SK-N-SH (cell line): ENCODE measurements at regions not wholly inside any gene's neighbourhood (a gene's known extent, or its start where the extent isn't known, plus 50 kb on each side); places are given as distances from the start of the nearest gene placed in this dataset.

Experiments used
- CTCF ChIA-PET: fragments of 300-600, 350-600 bp; formaldehyde crosslinking; extraction: SDS; loops from one replicate; lab custom pipeline; 2021; lab: Yijun Ruan, JAX
- POLR2A ChIA-PET: fragments of 350-600 bp; sonication (Branson Sonifier 250); formaldehyde crosslinking; extraction: SDS; loops from one replicate; lab custom pipeline; 2020; ENCODE audit warnings: antibody characterized with exemption, inconsistent platforms; lab: Yijun Ruan, JAX
- DNase-seq: peaks from one replicate; pipeline ENCODE4 v3.0.0; 2012
- H2AFZ ChIP-seq: fragments of 200-600 bp; sonication (generic); 2 replicates; pipeline ENCODE4 v1.8.1; 2016; ENCODE audit warnings: antibody characterized with exemption, mild to moderate bottlenecking, low read depth
- H3F3A ChIP-seq: fragments of 200-600 bp; sonication (generic); replicated peaks from 2 replicates; pipeline ENCODE3; 2016; ENCODE audit warnings: antibody characterized with exemption, mild to moderate bottlenecking; ENCODE audit not compliant: insufficient read depth
- H3K27ac ChIP-seq, 2 experiments: fragments of 200-500 bp in 1 of 2; fragments of 200-600 bp in 1 of 2; sonication (Bioruptor generic) in 1 of 2; sonication (generic), shearing (Covaris generic) in 1 of 2; 2 replicates each; pipeline versions ENCODE4 v1.5.1 to v1.6.1; 2014 to 2016; ENCODE audit warnings: low read depth in 2 of 2, inconsistent platforms in 1 of 2, low read length in 1 of 2, mild to moderate bottlenecking in 1 of 2, mixed read lengths in 1 of 2
- H3K27me3 ChIP-seq: fragments of 200-600 bp; sonication (generic), shearing (Covaris generic); 2 replicates; pipeline ENCODE4 v1.6.1; 2016; ENCODE audit warnings: mixed run types; ENCODE audit not compliant: insufficient read depth
- H3K36me3 ChIP-seq, 2 experiments: fragments of 200-500 bp in 1 of 2; fragments of 200-600 bp in 1 of 2; sonication (Bioruptor generic) in 1 of 2; sonication (generic) in 1 of 2; replicated peaks in 1 of 2; 2 replicates each; pipeline versions ENCODE3 to v1.5.1; 2014 to 2016; ENCODE audit warnings: low read length in 1 of 2, mild to moderate bottlenecking in 1 of 2; ENCODE audit not compliant: insufficient read depth in 2 of 2, control insufficient read depth in 1 of 2
- H3K4me1 ChIP-seq, 2 experiments: fragments of 200-500 bp in 1 of 2; fragments of 200-600 bp in 1 of 2; sonication (Bioruptor generic) in 1 of 2; sonication (generic), shearing (Covaris generic) in 1 of 2; 2 replicates each; pipeline versions ENCODE4 v1.5.1 to v1.6.1; 2014 to 2016; ENCODE audit warnings: low read depth in 1 of 2, low read length in 1 of 2, mixed run types in 1 of 2; ENCODE audit not compliant: insufficient read depth in 2 of 2, control insufficient read depth in 1 of 2
- H3K4me2 ChIP-seq: fragments of 200-600 bp; sonication (generic), shearing (Covaris generic); 2 replicates; pipeline ENCODE4 v1.6.1; 2017; ENCODE audit warnings: mixed run types
- H3K4me3 ChIP-seq, 2 experiments: fragments of 200-500 bp in 1 of 2; fragments of 200-600 bp in 1 of 2; sonication (Bioruptor generic) in 1 of 2; sonication (generic), shearing (Covaris generic) in 1 of 2; 2 replicates each; pipeline versions ENCODE4 v1.5.1 to v1.8.1; 2014 to 2016; ENCODE audit warnings: low read depth in 2 of 2, inconsistent platforms in 1 of 2, low read length in 1 of 2, mild to moderate bottlenecking in 1 of 2, mixed read lengths in 1 of 2, moderate library complexity in 1 of 2
- H3K79me2 ChIP-seq: fragments of 200-600 bp; sonication (generic); 2 replicates; pipeline ENCODE4 v1.8.1; 2017; ENCODE audit warnings: mild to moderate bottlenecking; ENCODE audit not compliant: insufficient read depth
- H3K9ac ChIP-seq: fragments of 200-600 bp; sonication (generic); 2 replicates; pipeline ENCODE4 v1.6.1; 2017; ENCODE audit warnings: mixed run types
- H3K9me2 ChIP-seq: fragments of 200-600 bp; sonication (generic); 2 replicates; pipeline ENCODE4 v1.6.1; 2017; ENCODE audit warnings: mixed run types
- H3K9me3 ChIP-seq: fragments of 200-600 bp; sonication (generic); 2 replicates; pipeline ENCODE4 v1.6.1; 2017; ENCODE audit warnings: mixed run types, mild to moderate bottlenecking, moderate library complexity
- H4K20me1 ChIP-seq: fragments of 200-600 bp; sonication (generic); 2 replicates; pipeline ENCODE4 v1.6.1; 2017; ENCODE audit warnings: mild to moderate bottlenecking, mixed run types; ENCODE audit not compliant: insufficient read depth
- CHD2 ChIP-seq: fragments of 150-350 bp; IDR thresholded peaks from 2 replicates; pipeline ENCODE4 v1.6.1; 2018; ENCODE audit warnings: low read length; ENCODE audit not compliant: partially characterized antibody
- ELF1 ChIP-seq: IDR thresholded peaks from 2 replicates; pipeline ENCODE4 v1.4.0; 2012
- FOSL2 ChIP-seq: IDR thresholded peaks from 2 replicates; pipeline ENCODE4 v1.4.0; 2012; ENCODE audit warnings: low read depth, mild to moderate bottlenecking, moderate library complexity, borderline replicate concordance
- FOXJ3 ChIP-seq: sonication (generic); formaldehyde crosslinking; IDR thresholded peaks from 2 replicates; pipeline ENCODE4 v1.5.1; 2020; ENCODE audit warnings: mild to moderate bottlenecking, missing genetic modification reagents
- FOXM1 ChIP-seq: IDR thresholded peaks from 2 replicates; pipeline ENCODE4 v1.4.0; 2012; ENCODE audit warnings: low read depth, mild to moderate bottlenecking
- GABPA ChIP-seq: IDR thresholded peaks from 2 replicates; pipeline ENCODE4 v1.4.0; 2012; ENCODE audit warnings: low read depth, mild to moderate bottlenecking
- GATA2 ChIP-seq: sonication (generic); formaldehyde crosslinking; IDR thresholded peaks from 2 replicates; pipeline ENCODE4 v1.5.0; 2020; ENCODE audit warnings: mild to moderate bottlenecking, missing genetic modification reagents
- IRF3 ChIP-seq: fragments of 150-350 bp; IDR thresholded peaks from 2 replicates; pipeline ENCODE4 v1.6.1; 2016; ENCODE audit warnings: mild to moderate bottlenecking, low read depth, low read length
- JUND ChIP-seq: IDR thresholded peaks from 2 replicates; pipeline ENCODE4 v1.4.0; 2012
- MEF2A ChIP-seq: IDR thresholded peaks from 2 replicates; pipeline ENCODE4 v1.4.0; 2012; ENCODE audit warnings: low read depth, borderline replicate concordance
- MXI1 ChIP-seq: IDR thresholded peaks from 2 replicates; pipeline ENCODE4 v1.6.1; 2012; ENCODE audit warnings: mild to moderate bottlenecking, low read depth, low read length, improper control_type of control experiment
- NFIC ChIP-seq: IDR thresholded peaks from 2 replicates; pipeline ENCODE4 v1.4.0; 2012; ENCODE audit warnings: borderline replicate concordance
- NRF1 ChIP-seq: IDR thresholded peaks from 2 replicates; pipeline ENCODE4 v1.6.1; 2012; ENCODE audit warnings: low read depth, mild to moderate bottlenecking, low read length
- POLR2AphosphoS5 ChIP-seq: IDR thresholded peaks from 2 replicates; pipeline ENCODE4 v1.6.1; 2012; ENCODE audit warnings: low read depth, low read length
- RCOR1 ChIP-seq: fragments of 150-350 bp; IDR thresholded peaks from 2 replicates; pipeline ENCODE4 v1.6.1; 2017; ENCODE audit warnings: antibody characterized with exemption, low read length
- REST ChIP-seq: IDR thresholded peaks from 2 replicates; pipeline ENCODE4 v1.6.1; 2012; ENCODE audit warnings: mild to moderate bottlenecking, low read depth, low read length, moderate library complexity
- RFX5 ChIP-seq: IDR thresholded peaks from 2 replicates; pipeline ENCODE4 v1.6.1; 2012; ENCODE audit warnings: mild to moderate bottlenecking, improper control_type of control experiment, low read length
- SIN3A ChIP-seq: IDR thresholded peaks from 2 replicates; pipeline ENCODE4 v1.6.1; 2012; ENCODE audit warnings: low read depth, mild to moderate bottlenecking, low read length, moderate library complexity, borderline replicate concordance
- TAF1 ChIP-seq: IDR thresholded peaks from 2 replicates; pipeline ENCODE4 v1.6.1; 2012; ENCODE audit warnings: low read depth, mild to moderate bottlenecking, low read length, moderate library complexity, borderline replicate concordance
- TCF12 ChIP-seq: IDR thresholded peaks from 2 replicates; pipeline ENCODE4 v1.4.0; 2012
- TEAD4 ChIP-seq: IDR thresholded peaks from 2 replicates; pipeline ENCODE4 v1.4.0; 2012; ENCODE audit warnings: mild to moderate bottlenecking, borderline replicate concordance; ENCODE audit not compliant: insufficient read depth
- USF1 ChIP-seq: IDR thresholded peaks from 2 replicates; pipeline ENCODE4 v1.4.0; 2012; ENCODE audit warnings: low read depth, borderline replicate concordance
- USF2 ChIP-seq: fragments of 150-350 bp; IDR thresholded peaks from 2 replicates; pipeline ENCODE4 v1.6.1; 2017; ENCODE audit warnings: antibody characterized with exemption, low read length, low read depth, borderline replicate concordance
- YY1 ChIP-seq: IDR thresholded peaks from 2 replicates; pipeline ENCODE4 v1.4.0; 2012; ENCODE audit warnings: low read depth, mild to moderate bottlenecking
- WGBS: methylation state at CpG from one replicate; pipeline ENCODE4 v1.1.6; 2017; ENCODE audit warnings: low lambda C conversion rate; 5-methylcytosine and 5-hydroxymethylcytosine counted together

- no peaks in the 10 kb centered on the region for H3K4me1 ChIP-seq
- H3K4me3 ChIP-seq: no peak overlapping the region
- CTCF ChIA-PET: interaction anchor here (1.2 kb wide), 1 partner anchor 683 kb away, joined by 3 read pairs; no protein-coding TSS in a partner anchor
- no peaks in the 10 kb centered on the region for H3K27me3 ChIP-seq
- no peaks in the 10 kb centered on the region for H3F3A ChIP-seq
- H3K9me3 ChIP-seq: no peaks in the 10 kb centered on the region
- H4K20me1 ChIP-seq: no peaks in the 10 kb centered on the region
- no peak overlapping the region for H3K9ac ChIP-seq
- H3K27ac ChIP-seq: no peak overlapping the region
- DNase-seq: no peak
- POLR2A ChIA-PET: no interaction called here
- H3K4me2 ChIP-seq: no peak overlapping the region
- H3K9me2 ChIP-seq: no peaks in the 10 kb centered on the region
- H2AFZ ChIP-seq: no peak overlapping the region
- no peaks in the 10 kb centered on the region for H3K79me2 ChIP-seq
- WGBS: 40% methylated on average over 7 of the region's 7 CpGs
- no peak for TF ChIP-seq RFX5
- TF ChIP-seq USF2: no peak
- TF ChIP-seq TAF1: no peak
- no peak for TF ChIP-seq GATA2
- TF ChIP-seq USF1: no peak
- TF ChIP-seq MXI1: no peak
- no peak for TF ChIP-seq CHD2
- no peak for TF ChIP-seq JUND
- no peak for TF ChIP-seq YY1
- no peak for TF ChIP-seq MEF2A
- no peak for TF ChIP-seq TCF12
- no peak for TF ChIP-seq SIN3A
- TF ChIP-seq POLR2AphosphoS5: no peak
- TF ChIP-seq RCOR1: no peak
- TF ChIP-seq GABPA: no peak
- TF ChIP-seq FOXJ3 (CRISPR knock-in tag): no peak
- TF ChIP-seq ELF1: no peak
- no peak for TF ChIP-seq NFIC
- H3K36me3 ChIP-seq: no peaks in the 10 kb centered on the region
Observed at GRCh38 chr15:24764375-24765171, 89.0 kb downstream of the NPAP1 start.

GRCh38 chr15:24766511-24767133 lies 91.0 kb downstream of the NPAP1 start:
- H3K9me3 ChIP-seq: no peaks in the 10 kb centered on the region
- no peaks in the 10 kb centered on the region for H3K79me2 ChIP-seq
- CTCF ChIA-PET: no interaction called here
- no peaks in the 10 kb centered on the region for H3K9me2 ChIP-seq
- DNase-seq: no peak
- no peaks in the 10 kb centered on the region for H4K20me1 ChIP-seq
- H3F3A ChIP-seq: no peaks in the 10 kb centered on the region
- no peak overlapping the region for H3K27ac ChIP-seq
- no peaks in the 10 kb centered on the region for H3K27me3 ChIP-seq
- H3K4me3 ChIP-seq: no peak overlapping the region
- H2AFZ ChIP-seq: no peak overlapping the region
- no peak overlapping the region for H3K4me2 ChIP-seq
- H3K4me1 ChIP-seq: no peaks in the 10 kb centered on the region
- POLR2A ChIA-PET: no interaction called here
- no peak overlapping the region for H3K9ac ChIP-seq
- 0% methylated on average over 1 of the region's 1 CpG for WGBS
- H3K36me3 ChIP-seq: no peaks in the 10 kb centered on the region
- TF ChIP-seq FOSL2 (no peak), TEAD4 (no peak), FOXM1 (no peak), REST (no peak), NRF1 (no peak), MEF2A (no peak), SIN3A (no peak), IRF3 (no peak)
